CD4-positive, alpha-beta memory T cell (primary cell): ENCODE measurements at regions not wholly inside any gene's neighbourhood (a gene's known extent, or its start where the extent isn't known, plus 50 kb on each side); places are given as distances from the start of the nearest gene placed in this dataset.

Source experiments
- CTCF ChIA-PET: fragments of 350-600 bp; sonication (Branson Sonifier 250); formaldehyde crosslinking; loops from one replicate; lab custom pipeline; 2021; ENCODE audit warnings: inconsistent platforms; ENCODE audit not compliant: partially characterized antibody; lab: Charles Lee
- POLR2A ChIA-PET: fragments of 350-600 bp; sonication (Branson Sonifier 250); formaldehyde crosslinking; loops from one replicate; lab custom pipeline; 2021; ENCODE audit not compliant: partially characterized antibody; lab: Charles Lee
- DNase-seq, 5 donors: peaks; one replicate each; pipeline versions ENCODE4 v3.0.0 to v3.0.0-alpha.2; 2020 to 2022; ENCODE audit warnings: mixed read lengths in 1 of 5
- H3K27ac ChIP-seq: one replicate; pipeline ENCODE4 v1.7.0; 2013; ENCODE audit warnings: low read depth, low read length
- H3K27me3 ChIP-seq: 2 replicates; pipeline ENCODE4 v1.7.0; 2013; ENCODE audit warnings: mild to moderate bottlenecking, low read length, moderate library complexity; ENCODE audit not compliant: insufficient read depth
- H3K36me3 ChIP-seq: 2 replicates; pipeline ENCODE4 v1.7.0; 2013; ENCODE audit warnings: mild to moderate bottlenecking, low read length, moderate library complexity; ENCODE audit not compliant: insufficient read depth
- H3K4me1 ChIP-seq: 2 replicates; pipeline ENCODE4 v1.7.0; 2013; ENCODE audit warnings: mild to moderate bottlenecking, low read length, moderate library complexity; ENCODE audit not compliant: insufficient read depth
- H3K4me3 ChIP-seq, 2 donors: one replicate each; pipeline ENCODE4 v1.7.0; 2013; ENCODE audit warnings: low read length in 2 of 2, mild to moderate bottlenecking in 1 of 2
- H3K9me3 ChIP-seq, 2 donors: one replicate each; pipeline ENCODE4 v1.7.0; 2013; ENCODE audit warnings: low read length in 2 of 2, control low read depth in 1 of 2; ENCODE audit not compliant: control insufficient read depth in 1 of 2
- H3K27ac Mint-ChIP-seq, 7 donors: one replicate each; pipeline ENCODE4 v1.8.0; 2020 to 2021; ENCODE audit warnings: mixed read lengths in 7 of 7, mild to moderate bottlenecking in 6 of 7, inconsistent platforms in 3 of 7, moderate library complexity in 3 of 7
- H3K27me3 Mint-ChIP-seq, 2 donors: one replicate each; pipeline ENCODE4 v1.8.0; 2020 to 2021; ENCODE audit warnings: mixed read lengths in 2 of 2
- H3K36me3 Mint-ChIP-seq, 2 donors: one replicate each; pipeline ENCODE4 v1.8.0; 2020 to 2021; ENCODE audit warnings: mixed read lengths in 2 of 2, inconsistent platforms in 1 of 2, mild to moderate bottlenecking in 1 of 2
- H3K4me1 Mint-ChIP-seq, 4 donors: one replicate each; pipeline ENCODE4 v1.8.0; 2020 to 2021; ENCODE audit warnings: mixed read lengths in 4 of 4, mild to moderate bottlenecking in 1 of 4
- H3K4me3 Mint-ChIP-seq, 8 donors: one replicate each; pipeline ENCODE4 v1.8.0; 2020 to 2021; ENCODE audit warnings: mixed read lengths in 8 of 8, mild to moderate bottlenecking in 7 of 8, moderate library complexity in 6 of 8, inconsistent platforms in 3 of 8
- H3K9me3 Mint-ChIP-seq, 8 donors: one replicate each; pipeline ENCODE4 v1.8.0; 2020 to 2021; ENCODE audit warnings: mixed read lengths in 8 of 8, mild to moderate bottlenecking in 5 of 8, inconsistent platforms in 3 of 8, moderate library complexity in 1 of 8
- intact Hi-C: fragments of 100-400 bp; cut with micrococcal nuclease; formaldehyde crosslinking; loops from one replicate; pipeline ENCODE4 v1.15.1; 2023

GRCh38 chr12:105765053-105766014 is 373.4 kb downstream of the NUAK1 start:
- POLR2A ChIA-PET = no interaction called here

GRCh38 chr12:105766029-105766428 is 372.7 kb downstream of the NUAK1 start:
- no peaks in the 10 kb centered on the region for H3K4me1 Mint-ChIP-seq
- no peaks in the 10 kb centered on the region for H3K9me3 ChIP-seq
- H3K27me3 ChIP-seq = no peaks in the 10 kb centered on the region
- H3K4me3 Mint-ChIP-seq = no peak overlapping the region
- no peaks in the 10 kb centered on the region for H3K36me3 ChIP-seq
- ChIA-PET CTCF (no interaction called here), POLR2A (no interaction called here)
- peaks cover 2 to 3% of the 10 kb centered on the region in 2 donors for H3K27me3 Mint-ChIP-seq
- no peaks in the 10 kb centered on the region for H3K4me1 ChIP-seq
- H3K36me3 Mint-ChIP-seq = no peaks in the 10 kb centered on the region
- H3K27ac Mint-ChIP-seq = no peak overlapping the region
- peaks cover 0 to 4% (median 0%) of the 10 kb centered on the region in 8 donors for H3K9me3 Mint-ChIP-seq
- no peak for DNase-seq
- no peak overlapping the region for H3K27ac ChIP-seq
- H3K4me3 ChIP-seq = no peak overlapping the region
- intact Hi-C loops = no loop called here

More at GRCh38 chr12:105765053-105766014, 373.4 kb downstream of the NUAK1 start:
- intact Hi-C loops = no loop called here
- no peaks in the 10 kb centered on the region for H3K4me1 ChIP-seq
- Mint-ChIP-seq H3K27ac (peak overlapping the region in 1 of 7 donors; percentile 11), H3K36me3 (no peaks in the 10 kb centered on the region), H3K4me3 (no peak overlapping the region), H3K4me1 (no peaks in the 10 kb centered on the region), H3K9me3 (peaks cover 0 to 4% (median 0%) of the 10 kb centered on the region in 8 donors), H3K27me3 (peaks cover 0 to 2% of the 10 kb centered on the region in 2 donors)
- H3K36me3 ChIP-seq = no peaks in the 10 kb centered on the region
- no peaks in the 10 kb centered on the region for H3K9me3 ChIP-seq
- no peak overlapping the region for H3K4me3 ChIP-seq
- H3K27me3 ChIP-seq = no peaks in the 10 kb centered on the region
- no peak for DNase-seq
- no peak overlapping the region for H3K27ac ChIP-seq
- CTCF ChIA-PET = no interaction called here

- H3K4me3 ChIP-seq = no peak overlapping the region
- ChIA-PET POLR2A (no interaction called here), CTCF (no interaction called here)
- H3K27ac ChIP-seq = no peak overlapping the region
- Mint-ChIP-seq H3K4me1 (no peaks in the 10 kb centered on the region), H3K4me3 (no peak overlapping the region), H3K9me3 (peaks cover 0 to 2% (median 0%) of the 10 kb centered on the region in 8 donors), H3K27me3 (peaks cover 3 to 4% of the 10 kb centered on the region in 2 donors), H3K36me3 (no peaks in the 10 kb centered on the region), H3K27ac (no peak overlapping the region)
- no peaks in the 10 kb centered on the region for H3K9me3 ChIP-seq
- no peaks in the 10 kb centered on the region for H3K4me1 ChIP-seq
- H3K27me3 ChIP-seq = no peaks in the 10 kb centered on the region
- no peak for DNase-seq
- intact Hi-C loops = no loop called here
- H3K36me3 ChIP-seq = no peaks in the 10 kb centered on the region
Observed at GRCh38 chr12:105769486-105769885, 369.3 kb downstream of the NUAK1 start.

GRCh38 chr12:105773471-105773870 is 365.3 kb downstream of the NUAK1 start:
- H3K36me3 ChIP-seq = no peaks in the 10 kb centered on the region
- Mint-ChIP-seq H3K9me3 (peaks cover 0 to 8% (median 3%) of the 10 kb centered on the region in 8 donors), H3K27ac (peak overlapping the region in 1 of 7 donors; percentile 35), H3K27me3 (peaks cover 2 to 3% of the 10 kb centered on the region in 2 donors), H3K4me1 (no peaks in the 10 kb centered on the region), H3K4me3 (no peak overlapping the region), H3K36me3 (no peaks in the 10 kb centered on the region)
- intact Hi-C loops = no loop called here
- H3K9me3 ChIP-seq = no peaks in the 10 kb centered on the region
- ChIA-PET POLR2A (no interaction called here), CTCF (no interaction called here)
- H3K27me3 ChIP-seq = no peaks in the 10 kb centered on the region
- H3K4me3 ChIP-seq = no peak overlapping the region
- no peaks in the 10 kb centered on the region for H3K4me1 ChIP-seq
- DNase-seq = no peak
- H3K27ac ChIP-seq = no peak overlapping the region

GRCh38 chr12:105774037-105774436 is 364.7 kb downstream of the NUAK1 start:
- no peak overlapping the region for H3K4me3 ChIP-seq
- no peaks in the 10 kb centered on the region for H3K4me1 ChIP-seq
- ChIA-PET POLR2A (no interaction called here), CTCF (no interaction called here)
- no peaks in the 10 kb centered on the region for H3K4me1 Mint-ChIP-seq
- no peaks in the 10 kb centered on the region for H3K27me3 ChIP-seq
- no peak overlapping the region for H3K27ac ChIP-seq
- H3K9me3 Mint-ChIP-seq = peaks cover 0 to 8% (median 3%) of the 10 kb centered on the region in 8 donors
- H3K36me3 ChIP-seq = no peaks in the 10 kb centered on the region
- H3K36me3 Mint-ChIP-seq = no peaks in the 10 kb centered on the region
- H3K9me3 ChIP-seq = no peaks in the 10 kb centered on the region
- peak overlapping the region in 1 of 7 donors; percentile 35 for H3K27ac Mint-ChIP-seq
- H3K4me3 Mint-ChIP-seq = no peak overlapping the region
- DNase-seq = no peak
- peaks cover 2 to 3% of the 10 kb centered on the region in 2 donors for H3K27me3 Mint-ChIP-seq
- intact Hi-C loops = no loop called here

GRCh38 chr12:105775343-105775742 is 363.4 kb downstream of the NUAK1 start:
- no peak overlapping the region for H3K27ac ChIP-seq
- CTCF ChIA-PET = no interaction called here
- Mint-ChIP-seq H3K27me3 (peaks cover 2 to 3% of the 10 kb centered on the region in 2 donors), H3K27ac (no peak overlapping the region), H3K36me3 (no peaks in the 10 kb centered on the region), H3K4me3 (no peak overlapping the region), H3K9me3 (peaks cover 0 to 8% (median 3%) of the 10 kb centered on the region in 8 donors), H3K4me1 (no peaks in the 10 kb centered on the region)
- POLR2A ChIA-PET = no interaction called here
- intact Hi-C loops = no loop called here
- H3K9me3 ChIP-seq = no peaks in the 10 kb centered on the region
- H3K36me3 ChIP-seq = no peaks in the 10 kb centered on the region
- no peak overlapping the region for H3K4me3 ChIP-seq
- DNase-seq = no peak
- H3K4me1 ChIP-seq = no peaks in the 10 kb centered on the region
- no peaks in the 10 kb centered on the region for H3K27me3 ChIP-seq

- CTCF ChIA-PET = no interaction called here
- H3K4me3 ChIP-seq = no peak overlapping the region
- intact Hi-C loops = no loop called here
- peak overlapping the region in 3 of 7 donors; percentile 47 to 57 (median 57) for H3K27ac Mint-ChIP-seq
- no peaks in the 10 kb centered on the region for H3K36me3 Mint-ChIP-seq
- H3K27me3 Mint-ChIP-seq = peaks cover 0 to 3% of the 10 kb centered on the region in 2 donors
- peak overlapping the region in 3 of 8 donors; percentile 15 to 31 (median 16) for H3K4me3 Mint-ChIP-seq
- no peaks in the 10 kb centered on the region for H3K36me3 ChIP-seq
- H3K9me3 ChIP-seq = no peaks in the 10 kb centered on the region
- peaks cover 0 to 9% (median 1%) of the 10 kb centered on the region in 4 donors for H3K4me1 Mint-ChIP-seq
- POLR2A ChIA-PET = no interaction called here
- no peak overlapping the region for H3K27ac ChIP-seq
- DNase-seq = no peak
- no peaks in the 10 kb centered on the region for H3K27me3 ChIP-seq
- H3K4me1 ChIP-seq = no peaks in the 10 kb centered on the region
- peaks cover 0 to 4% (median 0%) of the 10 kb centered on the region in 8 donors for H3K9me3 Mint-ChIP-seq
Observed at GRCh38 chr12:105783983-105784947, 354.5 kb downstream of the NUAK1 start.
